ENCODE measurements at regions not wholly inside any gene's neighbourhood (a gene's known extent, or its start where the extent isn't known, plus 50 kb on each side); places are given as distances from the start of the nearest gene placed in this dataset.

GRCh38 chr7:16268821-16269768, 152.2 kb downstream of the CRPPA start (continued):
- TF ChIP-seq, protein P1, sequence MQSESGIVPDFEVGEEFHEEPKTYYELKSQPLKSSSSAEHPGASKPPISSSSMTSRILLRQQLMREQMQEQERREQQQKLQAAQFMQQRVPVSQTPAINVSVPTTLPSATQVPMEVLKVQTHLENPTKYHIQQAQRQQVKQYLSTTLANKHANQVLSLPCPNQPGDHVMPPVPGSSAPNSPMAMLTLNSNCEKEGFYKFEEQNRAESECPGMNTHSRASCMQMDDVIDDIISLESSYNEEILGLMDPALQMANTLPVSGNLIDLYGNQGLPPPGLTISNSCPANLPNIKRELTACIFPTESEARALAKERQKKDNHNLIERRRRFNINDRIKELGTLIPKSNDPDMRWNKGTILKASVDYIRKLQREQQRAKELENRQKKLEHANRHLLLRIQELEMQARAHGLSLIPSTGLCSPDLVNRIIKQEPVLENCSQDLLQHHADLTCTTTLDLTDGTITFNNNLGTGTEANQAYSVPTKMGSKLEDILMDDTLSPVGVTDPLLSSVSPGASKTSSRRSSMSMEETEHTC (IDR thresholded peaks at IDR 0.05) = peak; percentile 79; the same call in 1 of the 2 replicates
- TF ChIP-seq PHF21A (IDR thresholded peaks at IDR 0.05; ENCODE audit: borderline replicate concordance, low read depth) (no peak), MYNN (IDR thresholded peaks at IDR 0.05) (peak; percentile 87), MYNN (CRISPR knock-in tag; IDR thresholded peaks at IDR 0.05) (no peak), POLR3G (IDR thresholded peaks at IDR 0.05; ENCODE audit: extremely low read depth, insufficient read length, insufficient replicate concordance) (no peak), ZNF668 (CRISPR knock-in tag; IDR thresholded peaks at IDR 0.05) (0 out of 2 replicates have a peak, but pooled peaks have one; percentile 27), ELF1 (tag; IDR thresholded peaks at IDR 0.05) (peak; percentile 39; the same call in 1 of the 2 replicates), NKRF (IDR thresholded peaks at IDR 0.05; ENCODE audit: borderline replicate concordance) (0 out of 2 replicates have a peak, but pooled peaks have one; percentile 14), ARID2 (IDR thresholded peaks at IDR 0.05) (no peak), TARDBP (IDR thresholded peaks at IDR 0.05) (peak; percentile 98), MEF2D (tag; conservative IDR thresholded peaks at IDR 0.05; ENCODE audit: low read depth) (peak; percentile 82)
- TF ChIP-seq, protein P2, sequence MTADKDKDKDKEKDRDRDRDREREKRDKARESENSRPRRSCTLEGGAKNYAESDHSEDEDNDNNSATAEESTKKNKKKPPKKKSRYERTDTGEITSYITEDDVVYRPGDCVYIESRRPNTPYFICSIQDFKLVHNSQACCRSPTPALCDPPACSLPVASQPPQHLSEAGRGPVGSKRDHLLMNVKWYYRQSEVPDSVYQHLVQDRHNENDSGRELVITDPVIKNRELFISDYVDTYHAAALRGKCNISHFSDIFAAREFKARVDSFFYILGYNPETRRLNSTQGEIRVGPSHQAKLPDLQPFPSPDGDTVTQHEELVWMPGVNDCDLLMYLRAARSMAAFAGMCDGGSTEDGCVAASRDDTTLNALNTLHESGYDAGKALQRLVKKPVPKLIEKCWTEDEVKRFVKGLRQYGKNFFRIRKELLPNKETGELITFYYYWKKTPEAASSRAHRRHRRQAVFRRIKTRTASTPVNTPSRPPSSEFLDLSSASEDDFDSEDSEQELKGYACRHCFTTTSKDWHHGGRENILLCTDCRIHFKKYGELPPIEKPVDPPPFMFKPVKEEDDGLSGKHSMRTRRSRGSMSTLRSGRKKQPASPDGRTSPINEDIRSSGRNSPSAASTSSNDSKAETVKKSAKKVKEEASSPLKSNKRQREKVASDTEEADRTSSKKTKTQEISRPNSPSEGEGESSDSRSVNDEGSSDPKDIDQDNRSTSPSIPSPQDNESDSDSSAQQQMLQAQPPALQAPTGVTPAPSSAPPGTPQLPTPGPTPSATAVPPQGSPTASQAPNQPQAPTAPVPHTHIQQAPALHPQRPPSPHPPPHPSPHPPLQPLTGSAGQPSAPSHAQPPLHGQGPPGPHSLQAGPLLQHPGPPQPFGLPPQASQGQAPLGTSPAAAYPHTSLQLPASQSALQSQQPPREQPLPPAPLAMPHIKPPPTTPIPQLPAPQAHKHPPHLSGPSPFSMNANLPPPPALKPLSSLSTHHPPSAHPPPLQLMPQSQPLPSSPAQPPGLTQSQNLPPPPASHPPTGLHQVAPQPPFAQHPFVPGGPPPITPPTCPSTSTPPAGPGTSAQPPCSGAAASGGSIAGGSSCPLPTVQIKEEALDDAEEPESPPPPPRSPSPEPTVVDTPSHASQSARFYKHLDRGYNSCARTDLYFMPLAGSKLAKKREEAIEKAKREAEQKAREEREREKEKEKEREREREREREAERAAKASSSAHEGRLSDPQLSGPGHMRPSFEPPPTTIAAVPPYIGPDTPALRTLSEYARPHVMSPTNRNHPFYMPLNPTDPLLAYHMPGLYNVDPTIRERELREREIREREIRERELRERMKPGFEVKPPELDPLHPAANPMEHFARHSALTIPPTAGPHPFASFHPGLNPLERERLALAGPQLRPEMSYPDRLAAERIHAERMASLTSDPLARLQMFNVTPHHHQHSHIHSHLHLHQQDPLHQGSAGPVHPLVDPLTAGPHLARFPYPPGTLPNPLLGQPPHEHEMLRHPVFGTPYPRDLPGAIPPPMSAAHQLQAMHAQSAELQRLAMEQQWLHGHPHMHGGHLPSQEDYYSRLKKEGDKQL (CRISPR knock-in tag; IDR thresholded peaks at IDR 0.05; ENCODE audit: borderline replicate concordance) = no peak
- TF ChIP-seq, protein P3, sequence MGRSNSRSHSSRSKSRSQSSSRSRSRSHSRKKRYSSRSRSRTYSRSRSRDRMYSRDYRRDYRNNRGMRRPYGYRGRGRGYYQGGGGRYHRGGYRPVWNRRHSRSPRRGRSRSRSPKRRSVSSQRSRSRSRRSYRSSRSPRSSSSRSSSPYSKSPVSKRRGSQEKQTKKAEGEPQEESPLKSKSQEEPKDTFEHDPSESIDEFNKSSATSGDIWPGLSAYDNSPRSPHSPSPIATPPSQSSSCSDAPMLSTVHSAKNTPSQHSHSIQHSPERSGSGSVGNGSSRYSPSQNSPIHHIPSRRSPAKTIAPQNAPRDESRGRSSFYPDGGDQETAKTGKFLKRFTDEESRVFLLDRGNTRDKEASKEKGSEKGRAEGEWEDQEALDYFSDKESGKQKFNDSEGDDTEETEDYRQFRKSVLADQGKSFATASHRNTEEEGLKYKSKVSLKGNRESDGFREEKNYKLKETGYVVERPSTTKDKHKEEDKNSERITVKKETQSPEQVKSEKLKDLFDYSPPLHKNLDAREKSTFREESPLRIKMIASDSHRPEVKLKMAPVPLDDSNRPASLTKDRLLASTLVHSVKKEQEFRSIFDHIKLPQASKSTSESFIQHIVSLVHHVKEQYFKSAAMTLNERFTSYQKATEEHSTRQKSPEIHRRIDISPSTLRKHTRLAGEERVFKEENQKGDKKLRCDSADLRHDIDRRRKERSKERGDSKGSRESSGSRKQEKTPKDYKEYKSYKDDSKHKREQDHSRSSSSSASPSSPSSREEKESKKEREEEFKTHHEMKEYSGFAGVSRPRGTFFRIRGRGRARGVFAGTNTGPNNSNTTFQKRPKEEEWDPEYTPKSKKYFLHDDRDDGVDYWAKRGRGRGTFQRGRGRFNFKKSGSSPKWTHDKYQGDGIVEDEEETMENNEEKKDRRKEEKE (IDR thresholded peaks at IDR 0.05; ENCODE audit: borderline replicate concordance in 1 of 2, control insufficient read depth in 1 of 2, low read depth in 2 of 2, low read length in 1 of 2) = peak in 1 of 2 experiments; percentile 74; a peak in 2 of 4 replicates
